ENCODE measurements at regions not wholly inside any gene's neighbourhood (a gene's known extent, or its start where the extent isn't known, plus 50 kb on each side); places are given as distances from the start of the nearest gene placed in this dataset.

DNA sequence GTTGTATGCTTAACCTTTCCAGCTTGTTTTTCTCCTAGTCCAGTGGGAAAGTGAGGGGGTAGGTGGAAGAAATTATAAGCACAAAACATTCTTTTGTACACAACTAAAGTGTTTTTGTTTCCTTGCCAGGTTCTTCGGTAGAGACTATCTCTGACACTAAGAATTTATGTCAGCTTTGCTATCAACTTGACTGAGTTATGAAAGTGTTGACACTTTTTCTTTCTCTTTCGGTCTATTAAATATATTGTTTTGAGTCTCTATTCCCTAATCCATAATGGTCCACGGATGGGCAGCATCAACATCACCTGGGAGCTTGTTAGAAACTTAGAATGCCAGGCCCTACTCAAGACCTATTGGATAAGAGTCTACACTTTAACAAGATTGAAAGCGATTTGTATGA lies 195.0 kb upstream of the ATP10B start:
- TF ChIP-seq, protein P1, sequence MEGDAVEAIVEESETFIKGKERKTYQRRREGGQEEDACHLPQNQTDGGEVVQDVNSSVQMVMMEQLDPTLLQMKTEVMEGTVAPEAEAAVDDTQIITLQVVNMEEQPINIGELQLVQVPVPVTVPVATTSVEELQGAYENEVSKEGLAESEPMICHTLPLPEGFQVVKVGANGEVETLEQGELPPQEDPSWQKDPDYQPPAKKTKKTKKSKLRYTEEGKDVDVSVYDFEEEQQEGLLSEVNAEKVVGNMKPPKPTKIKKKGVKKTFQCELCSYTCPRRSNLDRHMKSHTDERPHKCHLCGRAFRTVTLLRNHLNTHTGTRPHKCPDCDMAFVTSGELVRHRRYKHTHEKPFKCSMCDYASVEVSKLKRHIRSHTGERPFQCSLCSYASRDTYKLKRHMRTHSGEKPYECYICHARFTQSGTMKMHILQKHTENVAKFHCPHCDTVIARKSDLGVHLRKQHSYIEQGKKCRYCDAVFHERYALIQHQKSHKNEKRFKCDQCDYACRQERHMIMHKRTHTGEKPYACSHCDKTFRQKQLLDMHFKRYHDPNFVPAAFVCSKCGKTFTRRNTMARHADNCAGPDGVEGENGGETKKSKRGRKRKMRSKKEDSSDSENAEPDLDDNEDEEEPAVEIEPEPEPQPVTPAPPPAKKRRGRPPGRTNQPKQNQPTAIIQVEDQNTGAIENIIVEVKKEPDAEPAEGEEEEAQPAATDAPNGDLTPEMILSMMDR (IDR thresholded peaks at IDR 0.05), result no peak
- no peak for TF ChIP-seq ZFX (IDR thresholded peaks at IDR 0.05; ENCODE audit: borderline replicate concordance)

Data from 22Rv1 (cell line).